ENCODE measurements at regions not wholly inside any gene's neighbourhood (a gene's known extent, or its start where the extent isn't known, plus 50 kb on each side); places are given as distances from the start of the nearest gene placed in this dataset.

GRCh38 chr14:59055006-59055405, 133.5 kb upstream of the DAAM1 start:
- no peak for TF ChIP-seq CTCF (IDR thresholded peaks at IDR 0.05; ENCODE audit: low read depth, low read length, poor library complexity, severe bottlenecking)
- no peak for TF ChIP-seq EZH2phosphoT487 (IDR thresholded peaks at IDR 0.05; ENCODE audit: borderline replicate concordance, low read length)

Data from DOHH2 (cell line).